Transverse colon (tissue), 4 donors: ENCODE measurements at regions not wholly inside any gene's neighbourhood (a gene's known extent, or its start where the extent isn't known, plus 50 kb on each side); places are given as distances from the start of the nearest gene placed in this dataset.
A peak's percentile ranks its signal among the peaks of the same experiment; 100 is the strongest.

Experiments used
- DNase-seq: peaks from one replicate; pipeline ENCODE4 v3.0.0-alpha.2; 2019
- H3K27ac ChIP-seq, 4 donors: fragments of 200-600 bp; sonication (generic); 2 replicates each; pipeline ENCODE4 v1.5.1; 2016 to 2018; ENCODE audit warnings: inconsistent platforms in 4 of 4
- H3K27me3 ChIP-seq: fragments of 200-600 bp; sonication (generic); 2 replicates; pipeline ENCODE4 v1.5.1; 2017; ENCODE audit warnings: inconsistent platforms
- H3K36me3 ChIP-seq, 4 donors: fragments of 200-600 bp; sonication (generic); 2 replicates each; pipeline ENCODE4 v1.5.1; 2017 to 2019; ENCODE audit warnings: inconsistent platforms in 4 of 4
- H3K4me1 ChIP-seq, 4 donors: fragments of 200-600 bp; sonication (generic); 2 replicates each; pipeline ENCODE4 v1.5.1; 2017 to 2020; ENCODE audit warnings: inconsistent platforms in 4 of 4
- H3K4me3 ChIP-seq, 4 donors: fragments of 200-600 bp; sonication (generic); 1 replicate in 1 of 4; 2 replicates in 3 of 4; pipeline versions ENCODE4 v1.5.1 to v1.6.1; 2017 to 2019; ENCODE audit warnings: inconsistent platforms in 4 of 4
- H3K9me3 ChIP-seq, 2 donors: fragments of 200-600 bp; sonication (generic); 2 replicates each; pipeline ENCODE4 v1.5.1; 2017 to 2019; ENCODE audit warnings: inconsistent platforms in 2 of 2
- CTCF ChIP-seq, 5 experiments: fragments of 200-600 bp in 3 of 5; fragments of 450-650 bp in 2 of 5; sonication (generic) in 3 of 5; IDR thresholded peaks; 1 replicate in 2 of 5; 2 replicates in 3 of 5; pipeline ENCODE4 v1.5.1; 2016 to 2017; ENCODE audit warnings: antibody characterized with exemption in 5 of 5, inconsistent platforms in 3 of 5, mild to moderate bottlenecking in 2 of 5, moderate library complexity in 1 of 5
- EP300 ChIP-seq: sonication (generic); formaldehyde crosslinking; IDR thresholded peaks from one replicate; pipeline ENCODE4 v1.6.1; 2017; ENCODE audit warnings: antibody characterized with exemption, low read depth
- POLR2A ChIP-seq: fragments of 450-650 bp; IDR thresholded peaks from one replicate; pipeline ENCODE4 v1.6.1; 2016; ENCODE audit warnings: antibody characterized with exemption, mild to moderate bottlenecking, moderate library complexity
- POLR2AphosphoS5 ChIP-seq, 3 donors: sonication (generic); formaldehyde crosslinking; IDR thresholded peaks; one replicate each; pipeline ENCODE4 v1.6.1; 2016; ENCODE audit warnings: antibody characterized with exemption in 3 of 3
- WGBS, 2 donors: methylation state at CpG; one replicate each; pipeline ENCODE4 v1.1.5; 2018; ENCODE audit warnings: low coverage in 1 of 2; 5-methylcytosine and 5-hydroxymethylcytosine counted together
- in situ Hi-C, 4 donors: fragments of 200-750 bp; cut with MboI; loops; one replicate each; pipeline versions ENCODE4 v1.15.0 to v1.15.1; 2017; ENCODE audit warnings: low sequenced_read_pairs in 3 of 4, low pct_ligation_motif_present in 1 of 4, low pct_unique_long_range_greater_than_20kb in 1 of 4
- intact Hi-C: fragments of 100-400 bp; cut with DNase I; formaldehyde crosslinking; loops from one replicate; pipeline ENCODE4 v1.15.1; 2023; ENCODE audit warnings: low total_unique reads

GRCh38 chrX:42616981-42617380 lies 161.0 kb downstream of the PPP1R2C start:
- Histone ChIP-seq H3K9me3 (no peaks in the 10 kb centered on the region), H3K27ac (no peak overlapping the region), H3K4me3 (no peak overlapping the region), H3K36me3 (no peaks in the 10 kb centered on the region), H3K27me3 (no peaks in the 10 kb centered on the region), H3K4me1 (peaks cover 0 to 2% (median 0%) of the 10 kb centered on the region in 4 donors)
- intact Hi-C loops (no loop called here), in situ Hi-C loops (no loop called here)
- no peak for TF ChIP-seq CTCF (IDR thresholded peaks at IDR 0.05)
- no peak for TF ChIP-seq POLR2AphosphoS5 (IDR thresholded peaks at IDR 0.05)
- no peak for TF ChIP-seq EP300
- no peak for TF ChIP-seq POLR2A
- 61 to 86% methylated on average over 1 to 2 of the region's 2 CpGs for WGBS, 2 donors
- no peak for DNase-seq

- WGBS, 2 donors: 29% methylated on average over 1 of the region's 1 CpG; no CpG with 5 or more reads in 1 of the 2 donors
- H3K4me3 ChIP-seq: no peak overlapping the region
- no peaks in the 10 kb centered on the region for H3K36me3 ChIP-seq
- TF ChIP-seq POLR2A (no peak), POLR2AphosphoS5 (IDR thresholded peaks at IDR 0.05) (no peak), EP300 (no peak), CTCF (IDR thresholded peaks at IDR 0.05) (peak in 3 of 5 experiments; percentile 24 to 52 (median 38))
- H3K27me3 ChIP-seq: no peaks in the 10 kb centered on the region
- H3K9me3 ChIP-seq: no peaks in the 10 kb centered on the region
- in situ Hi-C loops: no loop called here
- intact Hi-C loops: no loop called here
- DNase-seq: peak; percentile 68
- peaks cover 0 to 2% (median 0%) of the 10 kb centered on the region in 4 donors for H3K4me1 ChIP-seq
- peak overlapping the region in 1 of 4 donors; percentile 43 for H3K27ac ChIP-seq
Observed at GRCh38 chrX:42615161-42615563, 162.8 kb downstream of the PPP1R2C start.

GRCh38 chrX:42606591-42606990 lies 171.4 kb downstream of the PPP1R2C start:
- no peaks in the 10 kb centered on the region for H3K9me3 ChIP-seq
- intact Hi-C loops: no loop called here
- no peaks in the 10 kb centered on the region for H3K4me1 ChIP-seq
- DNase-seq: no peak
- no peak overlapping the region for H3K4me3 ChIP-seq
- no peak overlapping the region for H3K27ac ChIP-seq
- H3K27me3 ChIP-seq: no peaks in the 10 kb centered on the region
- WGBS, 2 donors: 95% methylated on average over 4 of the region's 4 CpGs; no CpG with 5 or more reads in 1 of the 2 donors
- no peaks in the 10 kb centered on the region for H3K36me3 ChIP-seq
- in situ Hi-C loops: no loop called here
- TF ChIP-seq POLR2A: no peak
- TF ChIP-seq POLR2AphosphoS5 (IDR thresholded peaks at IDR 0.05): no peak
- no peak for TF ChIP-seq CTCF (IDR thresholded peaks at IDR 0.05)
- no peak for TF ChIP-seq EP300

- in situ Hi-C loops: no loop called here
Observed at GRCh38 chrX:42604302-42604701, 173.7 kb downstream of the PPP1R2C start.

More at GRCh38 chrX:42604302-42604701, 173.7 kb downstream of the PPP1R2C start:
- intact Hi-C loops: no loop called here
- DNase-seq: no peak
- no peaks in the 10 kb centered on the region for H3K4me1 ChIP-seq
- no peaks in the 10 kb centered on the region for H3K36me3 ChIP-seq
- H3K27me3 ChIP-seq: no peaks in the 10 kb centered on the region
- H3K4me3 ChIP-seq: no peak overlapping the region
- TF ChIP-seq POLR2A (no peak), EP300 (no peak), POLR2AphosphoS5 (IDR thresholded peaks at IDR 0.05) (no peak), CTCF (IDR thresholded peaks at IDR 0.05) (no peak)
- H3K27ac ChIP-seq: no peak overlapping the region
- no peaks in the 10 kb centered on the region for H3K9me3 ChIP-seq
- 98 to 100% methylated on average over 2 of the region's 2 CpGs for WGBS, 2 donors
